IgD-negative memory B cell (primary cell): ENCODE measurements at regions not wholly inside any gene's neighbourhood (a gene's known extent, or its start where the extent isn't known, plus 50 kb on each side); places are given as distances from the start of the nearest gene placed in this dataset.
A peak's percentile ranks its signal among the peaks of the same experiment; 100 is the strongest.
"Not testable (repeated sequence)": the region's sequence is repeated elsewhere in the genome, so short reads cannot be mapped to it uniquely, and the experiment has no call there.

Experiments
- H3K27ac Mint-ChIP-seq, 3 donors: one replicate each; pipeline ENCODE4 v1.8.0; 2020 to 2022; ENCODE audit warnings: mild to moderate bottlenecking in 3 of 3, mixed read lengths in 3 of 3, moderate library complexity in 1 of 3
- H3K27me3 Mint-ChIP-seq: one replicate; pipeline ENCODE4 v1.8.0; 2021; ENCODE audit warnings: mixed read lengths
- H3K36me3 Mint-ChIP-seq: one replicate; pipeline ENCODE4 v1.8.0; 2020; ENCODE audit warnings: mild to moderate bottlenecking, mixed read lengths
- H3K4me1 Mint-ChIP-seq, 3 donors: one replicate each; pipeline ENCODE4 v1.8.0; 2020 to 2022; ENCODE audit warnings: mixed read lengths in 3 of 3, mild to moderate bottlenecking in 1 of 3
- H3K4me3 Mint-ChIP-seq, 4 donors: one replicate each; pipeline ENCODE4 v1.8.0; 2020 to 2022; ENCODE audit warnings: mild to moderate bottlenecking in 4 of 4, mixed read lengths in 4 of 4, moderate library complexity in 3 of 4
- H3K9me3 Mint-ChIP-seq, 3 donors: one replicate each; pipeline ENCODE4 v1.8.0; 2020 to 2021; ENCODE audit warnings: mixed read lengths in 3 of 3, mild to moderate bottlenecking in 1 of 3

GRCh38 chr10:6700066-6700465 is 120.0 kb upstream of the PRKCQ start:
- Mint-ChIP-seq H3K27ac (no peak overlapping the region), H3K9me3 (no peaks in the 10 kb centered on the region), H3K27me3 (peaks cover 7% of the 10 kb centered on the region), H3K36me3 (no peaks in the 10 kb centered on the region), H3K4me3 (no peak overlapping the region), H3K4me1 (peaks cover 0 to 2% (median 0%) of the 10 kb centered on the region in 3 donors)

GRCh38 chr10:6699336-6699735 is 119.3 kb upstream of the PRKCQ start:
- Mint-ChIP-seq H3K4me1 (peaks cover 0 to 2% (median 0%) of the 10 kb centered on the region in 3 donors), H3K27me3 (peaks cover 5% of the 10 kb centered on the region), H3K9me3 (no peaks in the 10 kb centered on the region), H3K36me3 (no peaks in the 10 kb centered on the region), H3K4me3 (no peak overlapping the region), H3K27ac (no peak overlapping the region)

DNA sequence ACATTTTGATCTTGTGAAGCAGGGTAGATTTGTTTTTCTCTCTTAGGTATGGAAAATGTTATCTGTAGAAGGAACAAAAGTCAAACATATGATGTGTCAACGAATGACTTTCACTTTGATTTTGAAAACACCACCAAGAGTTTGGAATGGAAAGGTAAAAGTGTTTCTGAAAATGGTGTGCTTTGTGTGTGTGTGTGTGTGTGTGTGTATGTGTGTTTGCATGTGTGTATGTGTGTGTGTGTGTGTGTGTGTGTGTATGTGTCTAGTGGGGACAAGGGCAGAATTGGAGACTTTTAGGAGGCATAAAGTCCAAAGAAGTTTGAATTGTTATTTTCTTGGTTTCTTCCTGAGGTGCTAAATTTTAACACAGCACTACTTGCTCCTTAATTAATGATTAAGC is 115.4 kb upstream of the PRKCQ start:
- peaks cover 4% of the 10 kb centered on the region for H3K27me3 Mint-ChIP-seq
- H3K36me3 Mint-ChIP-seq = peaks cover 2% of the 10 kb centered on the region
- no peak overlapping the region for H3K4me3 Mint-ChIP-seq

DNA sequence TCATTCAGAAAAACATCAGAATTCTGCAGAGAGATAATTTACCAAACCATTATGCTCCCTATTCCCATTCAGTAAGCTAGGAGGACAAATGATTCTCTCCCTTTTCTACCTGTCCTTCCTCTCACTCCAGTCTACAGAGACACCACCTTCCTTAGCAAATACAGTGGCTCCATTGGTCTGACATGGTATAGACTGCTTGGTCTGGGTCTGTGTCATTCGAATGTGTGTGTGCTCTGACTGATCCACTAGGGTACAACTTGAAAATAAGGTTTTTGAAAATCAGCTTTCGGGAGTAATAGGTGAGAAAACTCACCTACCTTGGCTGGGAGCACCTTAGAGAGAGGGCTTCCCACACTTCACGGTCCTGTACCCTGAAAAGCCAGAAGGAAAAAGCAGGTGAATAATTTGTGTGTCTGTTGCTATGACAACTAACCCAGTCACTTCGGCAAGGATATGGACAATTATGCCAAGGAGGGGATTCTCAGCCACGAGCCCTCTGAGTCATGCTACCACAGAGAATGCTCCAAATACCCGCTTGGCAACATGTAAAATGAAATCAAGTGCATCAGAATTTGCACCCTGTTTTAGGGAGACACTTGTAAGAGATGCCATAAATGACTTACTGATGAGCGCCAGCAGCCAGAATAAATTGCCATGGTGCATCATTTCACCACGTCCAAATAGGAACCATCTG is 114.5 kb upstream of the PRKCQ start:
- no peak overlapping the region for H3K27ac Mint-ChIP-seq
- H3K9me3 Mint-ChIP-seq = no peaks in the 10 kb centered on the region
- H3K4me1 Mint-ChIP-seq = no peaks in the 10 kb centered on the region
- H3K27me3 Mint-ChIP-seq = peaks cover 9% of the 10 kb centered on the region
- no peak overlapping the region for H3K4me3 Mint-ChIP-seq
- H3K36me3 Mint-ChIP-seq = peaks cover 2% of the 10 kb centered on the region

More for the DNA sequence above, 115.4 kb upstream of the PRKCQ start:
- no peaks in the 10 kb centered on the region for H3K9me3 Mint-ChIP-seq
- H3K27ac Mint-ChIP-seq = no peak overlapping the region
- no peaks in the 10 kb centered on the region for H3K4me1 Mint-ChIP-seq

GRCh38 chr10:6692856-6693255 is 112.8 kb upstream of the PRKCQ start:
- Mint-ChIP-seq H3K4me3 (no peak overlapping the region), H3K4me1 (no peaks in the 10 kb centered on the region), H3K27ac (no peak overlapping the region), H3K27me3 (peaks cover 14% of the 10 kb centered on the region), H3K9me3 (no peaks in the 10 kb centered on the region), H3K36me3 (peaks cover 2% of the 10 kb centered on the region)

- no peaks in the 10 kb centered on the region for H3K9me3 Mint-ChIP-seq
- H3K27ac Mint-ChIP-seq = no peak overlapping the region
- peaks cover 2% of the 10 kb centered on the region for H3K36me3 Mint-ChIP-seq
- H3K4me1 Mint-ChIP-seq = no peaks in the 10 kb centered on the region
- H3K4me3 Mint-ChIP-seq = no peak overlapping the region
- H3K27me3 Mint-ChIP-seq = peaks cover 16% of the 10 kb centered on the region
These were observed 112.0 kb upstream of the PRKCQ start for GRCh38 chr10:6692103-6692502.

DNA sequence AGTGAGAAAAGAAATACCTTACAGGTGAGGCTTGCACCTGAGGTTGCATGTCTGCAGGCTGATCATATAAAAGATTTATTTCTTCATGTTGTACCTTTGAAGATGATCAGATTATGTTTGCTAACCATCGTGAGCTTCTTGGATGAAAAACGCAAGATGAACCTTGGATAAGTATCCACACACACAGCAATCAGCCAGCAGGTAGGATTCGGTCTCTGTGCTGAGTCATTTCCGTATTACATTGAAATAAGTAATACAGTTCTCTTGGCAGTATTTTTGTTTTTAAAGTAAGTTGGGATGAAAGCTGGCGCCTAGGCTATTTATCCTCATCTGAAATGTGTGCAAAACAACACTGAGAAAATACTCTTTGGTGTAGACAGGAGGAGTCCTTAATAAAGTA is 109.0 kb upstream of the PRKCQ start:
- H3K27ac Mint-ChIP-seq = no peak overlapping the region
- no peak overlapping the region for H3K4me3 Mint-ChIP-seq
- no peaks in the 10 kb centered on the region for H3K9me3 Mint-ChIP-seq
- H3K4me1 Mint-ChIP-seq = no peaks in the 10 kb centered on the region
- H3K27me3 Mint-ChIP-seq = peaks cover 16% of the 10 kb centered on the region
- peaks cover 2% of the 10 kb centered on the region for H3K36me3 Mint-ChIP-seq

GRCh38 chr10:6680735-6681134 is 100.7 kb upstream of the PRKCQ start:
- H3K27ac Mint-ChIP-seq = no peak overlapping the region
- H3K27me3 Mint-ChIP-seq = no peaks in the 10 kb centered on the region
- peaks cover 0 to 3% (median 0%) of the 10 kb centered on the region in 3 donors for H3K4me1 Mint-ChIP-seq
- no peaks in the 10 kb centered on the region for H3K9me3 Mint-ChIP-seq
- H3K4me3 Mint-ChIP-seq = no peak overlapping the region
- H3K36me3 Mint-ChIP-seq = no peaks in the 10 kb centered on the region

DNA sequence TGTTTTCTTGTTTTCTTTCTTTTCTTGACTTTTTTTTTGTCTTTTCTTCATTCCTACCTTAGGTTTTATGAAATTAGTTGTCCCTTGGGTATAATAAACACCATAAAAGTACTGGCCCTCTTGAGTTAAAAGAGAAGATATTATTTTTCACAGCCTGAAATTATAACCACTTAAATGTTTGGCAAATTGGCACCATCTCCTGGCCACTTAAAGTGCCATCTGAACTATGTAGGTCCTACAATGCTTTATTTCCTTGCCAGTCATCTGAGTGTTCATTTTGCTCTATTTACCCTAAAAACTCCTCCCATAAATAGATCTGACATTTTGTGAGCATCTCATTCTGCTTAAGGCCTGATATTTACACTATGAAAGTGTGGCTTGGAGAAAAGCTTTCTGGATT is 98.9 kb upstream of the PRKCQ start:
- no peaks in the 10 kb centered on the region for H3K36me3 Mint-ChIP-seq
- peaks cover 0 to 5% (median 0%) of the 10 kb centered on the region in 3 donors for H3K4me1 Mint-ChIP-seq
- no peaks in the 10 kb centered on the region for H3K27me3 Mint-ChIP-seq
- no peak overlapping the region for H3K27ac Mint-ChIP-seq
- no peaks in the 10 kb centered on the region for H3K9me3 Mint-ChIP-seq
- H3K4me3 Mint-ChIP-seq = no peak overlapping the region

DNA sequence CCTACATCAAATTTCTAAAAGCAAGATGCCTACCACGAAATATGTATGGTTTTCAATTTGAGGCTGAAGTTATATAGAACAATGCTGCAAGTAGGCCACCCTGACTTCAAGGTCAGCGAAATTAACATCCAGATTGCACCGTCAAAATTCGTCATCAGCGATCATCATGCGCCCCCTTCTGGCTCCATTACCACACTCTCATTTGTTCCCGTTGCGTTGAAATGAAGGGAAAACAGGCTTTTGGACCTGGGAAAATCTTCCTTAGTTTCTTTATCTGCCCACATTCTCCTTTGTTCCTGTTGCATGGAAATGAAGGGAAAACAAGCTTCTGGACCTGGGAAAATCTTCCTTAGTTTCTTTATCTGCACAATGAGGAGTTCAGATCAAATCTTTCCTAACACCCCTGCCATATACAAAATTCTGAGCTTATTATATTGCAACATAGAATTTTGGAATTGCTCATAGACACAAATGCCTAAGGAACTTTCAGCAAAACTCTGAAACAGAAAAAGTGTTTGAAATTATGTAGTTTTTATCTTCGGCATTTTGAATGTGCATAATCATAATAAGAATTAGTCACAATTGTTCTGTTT is 98.2 kb upstream of the PRKCQ start:
- Mint-ChIP-seq H3K27ac (no peak overlapping the region), H3K4me1 (peaks cover 0 to 5% (median 0%) of the 10 kb centered on the region in 3 donors), H3K27me3 (peaks cover 2% of the 10 kb centered on the region), H3K4me3 (no peak overlapping the region), H3K9me3 (no peaks in the 10 kb centered on the region), H3K36me3 (no peaks in the 10 kb centered on the region)

DNA sequence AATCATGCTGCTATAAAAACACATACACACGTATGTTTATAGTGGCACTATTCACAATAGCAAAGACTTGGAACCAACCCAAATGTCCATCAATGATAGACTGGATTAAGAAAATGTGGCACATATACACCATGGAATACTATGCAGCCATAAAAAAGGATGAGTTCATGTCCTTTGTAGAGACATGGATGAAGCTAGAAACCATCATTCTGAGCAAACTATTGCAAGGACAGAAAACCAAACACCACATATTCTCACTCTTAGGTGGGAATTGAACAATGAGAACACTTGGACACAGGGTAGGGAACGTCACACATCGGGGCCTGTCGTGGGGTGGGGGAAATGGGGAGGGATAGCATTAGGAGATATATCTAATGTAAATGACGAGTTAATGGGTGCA is 97.1 kb upstream of the PRKCQ start:
- H3K4me3 Mint-ChIP-seq, H3K27ac Mint-ChIP-seq, H3K9me3 Mint-ChIP-seq: not testable (repeated sequence)

DNA sequence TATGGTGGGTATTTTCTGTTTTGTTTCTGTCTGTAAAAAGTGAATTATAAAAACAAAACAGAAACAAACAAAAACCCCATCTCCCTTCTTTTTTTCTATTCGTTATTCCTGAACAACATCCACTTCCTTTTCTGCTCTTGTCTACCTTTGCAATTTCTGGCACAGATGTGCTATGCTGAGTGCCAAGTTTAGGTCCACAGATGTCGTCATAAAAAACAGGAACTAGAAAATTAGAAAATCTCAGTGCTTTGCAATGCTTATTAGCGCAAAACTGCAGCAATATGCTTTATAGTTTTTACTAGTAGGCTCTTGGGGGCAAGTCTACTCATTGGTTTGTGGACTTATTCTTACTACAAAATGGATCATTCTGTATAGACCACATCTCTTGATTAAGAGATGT is 94.2 kb upstream of the PRKCQ start:
- no peaks in the 10 kb centered on the region for H3K36me3 Mint-ChIP-seq
- H3K27ac Mint-ChIP-seq = no peak overlapping the region
- peaks cover 0 to 5% (median 0%) of the 10 kb centered on the region in 3 donors for H3K4me1 Mint-ChIP-seq
- H3K27me3 Mint-ChIP-seq = peaks cover 9% of the 10 kb centered on the region
- H3K4me3 Mint-ChIP-seq = no peak overlapping the region
- H3K9me3 Mint-ChIP-seq = no peaks in the 10 kb centered on the region

More for the DNA sequence above, 97.1 kb upstream of the PRKCQ start:
- H3K4me1 Mint-ChIP-seq, H3K27me3 Mint-ChIP-seq, H3K36me3 Mint-ChIP-seq: not testable (repeated sequence)

- no peaks in the 10 kb centered on the region for H3K9me3 Mint-ChIP-seq
- H3K27ac Mint-ChIP-seq = no peak overlapping the region
- peaks cover 14% of the 10 kb centered on the region for H3K27me3 Mint-ChIP-seq
- H3K4me1 Mint-ChIP-seq = peaks cover 0 to 2% (median 0%) of the 10 kb centered on the region in 3 donors
- H3K4me3 Mint-ChIP-seq = no peak overlapping the region
- no peaks in the 10 kb centered on the region for H3K36me3 Mint-ChIP-seq
These were observed 91.9 kb upstream of the PRKCQ start for GRCh38 chr10:6671976-6672375.

DNA sequence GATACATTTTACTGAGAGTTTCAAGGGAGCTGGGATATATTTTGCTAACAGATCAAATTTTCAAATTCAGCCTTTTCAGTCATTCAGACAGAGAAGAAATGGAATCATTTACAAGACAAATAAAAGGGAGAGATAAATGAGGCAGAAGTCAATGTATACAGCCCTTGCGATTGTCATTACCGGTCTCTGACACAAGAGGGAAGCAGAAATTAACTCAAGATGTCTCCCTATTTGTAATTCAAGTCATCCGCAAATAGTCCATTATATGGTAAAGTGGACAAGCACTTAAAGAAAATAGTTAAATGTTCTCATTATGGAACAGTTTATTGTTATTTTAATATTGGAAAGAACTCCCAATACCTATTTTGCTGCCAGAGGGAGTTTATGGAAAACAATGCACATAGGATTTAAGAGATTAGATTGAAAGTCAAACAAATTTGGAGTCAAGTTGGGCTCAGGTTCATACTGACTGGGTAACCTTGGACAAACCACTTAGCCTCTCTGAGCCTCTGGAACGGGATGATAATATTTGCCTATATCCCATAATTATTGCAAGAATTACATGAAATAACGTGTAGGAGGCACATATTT is 89.3 kb upstream of the PRKCQ start:
- Mint-ChIP-seq H3K27ac (no peak overlapping the region), H3K9me3 (no peaks in the 10 kb centered on the region), H3K4me3 (no peak overlapping the region), H3K36me3 (no peaks in the 10 kb centered on the region), H3K4me1 (peaks cover 0 to 2% (median 0%) of the 10 kb centered on the region in 3 donors), H3K27me3 (peaks cover 17% of the 10 kb centered on the region)

DNA sequence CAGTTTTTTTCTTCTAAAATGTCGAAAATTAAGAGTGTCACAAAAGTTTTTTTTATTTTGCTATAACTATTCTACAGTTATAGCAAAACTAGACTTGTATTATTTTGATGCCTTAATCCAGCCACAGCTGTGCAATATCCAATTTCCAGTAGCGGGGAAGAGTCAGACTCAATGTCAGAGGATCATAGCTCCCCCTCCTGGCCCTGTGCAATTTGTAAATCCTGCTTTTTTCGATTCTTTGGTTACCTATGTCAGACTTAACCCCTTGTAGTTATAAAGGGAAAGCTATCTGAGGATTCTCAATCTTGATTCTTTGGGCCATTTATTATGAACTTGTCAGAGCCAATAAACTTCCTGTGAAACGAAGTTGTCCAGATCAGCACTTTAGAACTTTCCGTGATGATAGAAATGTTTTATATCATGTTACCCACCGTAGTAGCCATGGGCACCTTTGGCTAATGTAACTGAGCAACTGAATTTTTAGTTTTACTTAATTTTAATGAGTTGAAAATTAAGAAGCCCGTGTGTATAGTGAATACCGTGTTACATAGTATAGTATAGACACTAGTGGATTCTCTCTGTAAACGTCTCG is 87.7 kb upstream of the PRKCQ start:
- H3K4me3 Mint-ChIP-seq = no peak overlapping the region
- peak overlapping the region in 1 of 3 donors; percentile 18 for H3K27ac Mint-ChIP-seq
- H3K27me3 Mint-ChIP-seq = peaks cover 13% of the 10 kb centered on the region
- H3K36me3 Mint-ChIP-seq = no peaks in the 10 kb centered on the region
- no peaks in the 10 kb centered on the region for H3K9me3 Mint-ChIP-seq
- H3K4me1 Mint-ChIP-seq = no peaks in the 10 kb centered on the region
